Testis (tissue), 2 donors: ENCODE measurements at regions not wholly inside any gene's neighbourhood (a gene's known extent, or its start where the extent isn't known, plus 50 kb on each side); places are given as distances from the start of the nearest gene placed in this dataset.
"Not testable (repeated sequence)": the region's sequence is repeated elsewhere in the genome, so short reads cannot be mapped to it uniquely, and the experiment has no call there.

Experiments
- DNase-seq: peaks from one replicate; pipeline ENCODE4 v3.0.0-alpha.2; 2019
- H3K27ac ChIP-seq, 2 donors: fragments of 200-600 bp; sonication (generic); one replicate each; pipeline ENCODE4 v1.5.1; 2019
- H3K27me3 ChIP-seq: fragments of 200-600 bp; sonication (generic); one replicate; pipeline ENCODE4 v1.5.1; 2019
- H3K36me3 ChIP-seq: fragments of 200-600 bp; sonication (generic); one replicate; pipeline ENCODE4 v1.5.1; 2017; ENCODE audit warnings: low read depth; ENCODE audit errors: missing control alignments
- H3K4me1 ChIP-seq: fragments of 200-600 bp; sonication (generic); one replicate; pipeline ENCODE4 v1.5.1; 2019
- H3K4me3 ChIP-seq, 2 donors: fragments of 200-600 bp; sonication (generic); one replicate each; pipeline ENCODE4 v1.5.1; 2017 to 2019
- H3K9me3 ChIP-seq: fragments of 200-600 bp; sonication (generic); one replicate; pipeline ENCODE4 v1.5.1; 2017
- CTCF ChIP-seq, 3 experiments: fragments of 450-650 bp in 2 of 3; fragments of 200-600 bp in 1 of 3; sonication (generic) in 1 of 3; IDR thresholded peaks; one replicate each; pipeline ENCODE4 v1.5.1; 2016 to 2019; ENCODE audit warnings: antibody characterized with exemption in 3 of 3, mild to moderate bottlenecking in 2 of 3, moderate library complexity in 1 of 3
- POLR2A ChIP-seq: fragments of 450-650 bp; IDR thresholded peaks from one replicate; pipeline ENCODE4 v1.6.1; 2017; ENCODE audit warnings: antibody characterized with exemption, mild to moderate bottlenecking, moderate library complexity
- WGBS, 2 donors: methylation state at CpG; one replicate each; pipeline ENCODE4 v1.1.5; 2018; 5-methylcytosine and 5-hydroxymethylcytosine counted together
- intact Hi-C: fragments of 100-400 bp; cut with DNase I; formaldehyde crosslinking; loops from one replicate; pipeline ENCODE4 v1.15.1; 2023; ENCODE audit warnings: low total_unique reads

- no peaks in the 10 kb centered on the region for H3K4me1 ChIP-seq
- H3K4me3 ChIP-seq, result no peak overlapping the region
- no peak for DNase-seq
- no peaks in the 10 kb centered on the region for H3K9me3 ChIP-seq
- WGBS, 2 donors, result 84 to 92% methylated on average over 6 of the region's 6 CpGs
- no peak overlapping the region for H3K27ac ChIP-seq
- intact Hi-C loops, result no loop called here
- no peak for TF ChIP-seq POLR2A
- TF ChIP-seq CTCF (IDR thresholded peaks at IDR 0.05), result no peak
- no peaks in the 10 kb centered on the region for H3K36me3 ChIP-seq
- no peaks in the 10 kb centered on the region for H3K27me3 ChIP-seq
These were observed 1081.5 kb downstream of the GALC start for GRCh38 chr14:86911486-86911885.

- WGBS, 2 donors, result 79 to 81% methylated on average over 17 to 47 of the region's 48 CpGs
- H3K4me1 ChIP-seq, intact Hi-C loops, H3K27me3 ChIP-seq, H3K9me3 ChIP-seq, H3K36me3 ChIP-seq, H3K27ac ChIP-seq: not testable (repeated sequence)
- peak; percentile 17 for DNase-seq
- peak overlapping the region; percentile 41 to 61 for H3K4me3 ChIP-seq
These were observed 1087.5 kb downstream of the GALC start for GRCh38 chr14:86905386-86905926.

- DNase-seq, result no peak
- no peak overlapping the region for H3K27ac ChIP-seq
- intact Hi-C loops, result no loop called here
- TF ChIP-seq POLR2A (no peak), CTCF (IDR thresholded peaks at IDR 0.05) (no peak)
- H3K4me3 ChIP-seq, result no peak overlapping the region
- H3K4me1 ChIP-seq, result no peaks in the 10 kb centered on the region
- H3K36me3 ChIP-seq, result no peaks in the 10 kb centered on the region
- H3K9me3 ChIP-seq, result no peaks in the 10 kb centered on the region
- WGBS, 2 donors, result 63 to 66% methylated on average over 7 of the region's 7 CpGs
- H3K27me3 ChIP-seq, result no peaks in the 10 kb centered on the region
These were observed 1090.6 kb downstream of the GALC start for GRCh38 chr14:86902176-86902950.

- TF ChIP-seq POLR2A (no peak), CTCF (IDR thresholded peaks at IDR 0.05) (no peak)
- no peak overlapping the region for H3K4me3 ChIP-seq
- H3K4me1 ChIP-seq, result no peaks in the 10 kb centered on the region
- WGBS, 2 donors, result 76 to 83% methylated on average over 4 of the region's 4 CpGs
- H3K36me3 ChIP-seq, result no peaks in the 10 kb centered on the region
- H3K9me3 ChIP-seq, result no peaks in the 10 kb centered on the region
- DNase-seq, result no peak
- intact Hi-C loops, result no loop called here
- H3K27me3 ChIP-seq, result no peaks in the 10 kb centered on the region
- H3K27ac ChIP-seq, result no peak overlapping the region
These were observed 1095.1 kb downstream of the GALC start for GRCh38 chr14:86897704-86898513.

- intact Hi-C loops, result no loop called here
- no peaks in the 10 kb centered on the region for H3K9me3 ChIP-seq
- TF ChIP-seq POLR2A (no peak), CTCF (IDR thresholded peaks at IDR 0.05) (no peak)
- no peak for DNase-seq
- no peaks in the 10 kb centered on the region for H3K27me3 ChIP-seq
- H3K36me3 ChIP-seq, result no peaks in the 10 kb centered on the region
- no peak overlapping the region for H3K4me3 ChIP-seq
- H3K27ac ChIP-seq, result no peak overlapping the region
- no peaks in the 10 kb centered on the region for H3K4me1 ChIP-seq
These were observed 1095.8 kb downstream of the GALC start for GRCh38 chr14:86897224-86897623.
